HCEC 1CT (cell line): ENCODE measurements at regions not wholly inside any gene's neighbourhood (a gene's known extent, or its start where the extent isn't known, plus 50 kb on each side); places are given as distances from the start of the nearest gene placed in this dataset.
A peak's percentile ranks its signal among the peaks of the same experiment; 100 is the strongest.

Experiments used
- DNase-seq: peaks from one replicate; pipeline ENCODE4 v3.0.0-alpha.2; 2017

GRCh38 chr3:43867436-43868072 is 176.8 kb downstream of the ABHD5 start:
- DNase-seq = peak; percentile 30

DNA sequence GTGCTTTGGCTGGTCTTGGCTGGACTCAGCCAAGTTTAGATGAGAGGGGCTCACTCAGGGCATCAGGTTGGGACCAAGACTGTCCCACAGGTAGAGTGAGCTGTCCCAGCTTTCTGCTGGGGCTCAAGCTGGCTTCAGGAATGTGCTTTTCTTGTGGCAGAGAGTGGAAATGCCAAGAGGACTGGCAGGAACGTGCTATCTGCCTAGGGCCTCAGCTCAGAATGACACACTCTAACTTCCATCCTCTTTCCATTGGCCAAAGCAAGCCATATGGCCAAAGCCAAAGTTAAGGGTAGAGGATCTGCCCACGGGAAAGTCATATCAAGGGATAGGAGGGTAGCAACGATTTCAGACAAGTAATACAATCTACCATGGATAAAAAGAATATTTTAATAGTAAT is 178.8 kb downstream of the ABHD5 start:
- DNase-seq = no peak

- DNase-seq = peak; percentile 55
Observed at GRCh38 chr3:43870120-43870519, 179.4 kb downstream of the ABHD5 start.

DNA sequence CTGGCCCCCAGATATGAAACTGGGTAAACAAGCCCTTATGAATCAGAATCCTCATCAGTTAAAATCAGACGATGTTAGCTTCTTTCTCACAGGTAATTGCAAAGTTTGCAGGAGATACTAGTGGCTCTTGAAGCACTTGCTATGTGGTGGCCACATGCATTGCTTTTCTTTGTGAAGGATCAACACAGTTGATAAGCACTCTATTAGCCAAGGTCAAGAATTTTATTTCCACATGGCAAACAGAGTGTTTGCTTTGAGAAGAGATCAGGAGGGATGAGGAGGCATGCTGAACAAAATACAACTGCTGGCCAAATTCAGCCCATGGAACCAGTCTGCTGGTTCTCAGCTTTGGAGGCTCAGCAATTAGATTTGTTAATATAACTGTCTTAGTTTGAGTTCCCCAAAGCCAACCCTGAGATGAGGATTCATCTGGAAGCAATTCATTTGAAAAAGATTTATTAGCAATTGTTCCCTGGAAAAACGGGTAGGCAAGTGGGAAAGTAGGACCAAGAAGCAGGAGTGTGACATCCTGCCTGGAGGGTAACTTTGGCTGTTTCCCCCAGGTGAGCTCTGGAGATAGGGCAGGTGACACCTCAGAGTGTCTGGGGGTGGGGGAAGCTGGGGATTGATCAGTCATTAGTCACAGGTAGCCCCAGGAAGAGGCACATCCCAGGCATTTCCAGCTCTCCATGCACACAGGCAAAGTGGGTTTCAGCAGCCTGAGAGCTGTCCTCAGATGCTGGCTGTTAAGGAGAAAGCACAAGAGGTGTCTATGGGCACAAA is 180.3 kb downstream of the ABHD5 start:
- no peak for DNase-seq

- DNase-seq = no peak
Observed at GRCh38 chr3:43871627-43872245, 181.0 kb downstream of the ABHD5 start.

DNA sequence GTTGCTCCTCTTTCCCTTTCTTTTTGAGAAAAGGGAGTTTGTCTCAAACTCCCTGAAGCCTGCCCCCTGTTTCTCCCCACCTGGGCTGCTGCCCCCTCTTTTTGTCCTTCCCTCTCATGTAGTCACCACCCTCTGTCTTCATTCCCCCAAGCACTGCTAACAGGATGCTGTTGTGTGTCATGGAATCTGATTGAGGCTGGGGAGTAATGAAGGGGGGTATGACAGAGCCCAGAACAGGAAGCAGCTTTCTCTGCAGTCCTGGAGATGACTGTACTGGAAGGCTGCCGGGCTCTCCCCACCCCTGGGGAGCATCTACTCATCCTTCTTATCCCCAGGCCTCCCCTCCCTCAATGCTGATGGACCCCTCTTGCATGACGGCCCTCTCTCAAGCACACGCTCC is 181.6 kb downstream of the ABHD5 start:
- peak; percentile 84 for DNase-seq

DNA sequence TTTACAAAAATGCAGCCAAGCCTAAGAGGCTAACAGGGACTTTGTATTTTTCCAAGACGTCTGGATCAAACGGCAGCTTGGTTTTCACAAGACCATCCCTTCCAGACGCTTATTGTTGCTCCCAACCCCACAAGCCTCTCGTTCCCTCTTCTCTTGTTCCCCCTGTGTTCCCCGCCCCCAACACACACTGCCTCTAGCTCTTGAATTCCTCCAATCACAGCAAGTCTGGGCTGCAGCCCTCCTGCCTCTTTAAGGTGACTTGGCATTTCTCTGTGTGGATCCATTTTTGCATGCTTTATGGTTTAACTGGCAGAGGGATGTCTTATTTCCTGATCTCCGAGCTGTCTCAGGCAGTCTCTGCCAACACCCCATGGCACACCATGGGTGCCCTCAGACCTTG is 182.2 kb downstream of the ABHD5 start:
- DNase-seq = peak; percentile 23

- DNase-seq = no peak
Observed at GRCh38 chr3:43873723-43874122, 183.0 kb downstream of the ABHD5 start.

GRCh38 chr3:43874290-43874689 is 183.6 kb downstream of the ABHD5 start:
- no peak for DNase-seq

DNA sequence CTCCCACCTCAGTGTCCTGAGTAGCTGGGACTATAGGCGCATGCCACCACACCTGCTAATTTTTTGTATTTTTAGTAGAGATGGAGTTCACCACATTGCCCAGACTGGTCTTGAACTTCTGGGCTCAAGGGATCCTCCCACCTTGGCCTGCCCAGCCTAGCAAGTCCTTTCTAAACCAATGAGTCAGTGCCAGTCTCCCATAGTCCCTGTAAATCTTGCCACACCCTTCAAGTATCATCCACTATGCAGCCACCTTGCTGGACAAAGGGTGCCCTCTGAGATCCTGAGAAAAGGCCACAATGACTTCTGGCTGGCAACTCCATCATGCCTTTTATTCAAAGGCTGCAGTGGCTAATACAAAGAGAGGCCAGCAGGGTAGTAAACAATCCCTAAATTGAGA is 184.0 kb downstream of the ABHD5 start:
- no peak for DNase-seq

GRCh38 chr3:43876648-43877047 is 185.9 kb downstream of the ABHD5 start:
- DNase-seq = no peak

DNA sequence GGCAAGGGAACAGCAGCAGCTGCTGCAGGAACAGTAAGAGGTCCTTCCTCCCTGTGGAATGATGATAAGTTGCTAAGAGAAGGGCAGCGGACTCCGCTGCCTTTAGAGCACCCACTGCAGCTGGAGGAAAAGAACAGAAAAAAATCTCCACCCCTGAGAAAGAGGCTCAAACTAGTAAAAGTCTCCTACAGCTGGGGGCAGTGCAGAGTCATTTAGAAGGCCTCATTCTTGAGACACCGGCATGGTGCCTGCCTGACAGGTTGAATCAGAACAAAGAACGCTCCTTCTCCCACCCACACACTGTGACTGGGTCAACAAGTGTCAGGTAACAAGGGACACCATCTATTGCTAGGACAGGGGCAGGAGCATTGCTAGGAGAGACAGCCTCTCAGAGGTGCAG is 188.4 kb downstream of the ABHD5 start:
- peak; percentile 22 for DNase-seq

- no peak for DNase-seq
Observed at GRCh38 chr3:43882976-43883680, 192.4 kb downstream of the ABHD5 start.

DNA sequence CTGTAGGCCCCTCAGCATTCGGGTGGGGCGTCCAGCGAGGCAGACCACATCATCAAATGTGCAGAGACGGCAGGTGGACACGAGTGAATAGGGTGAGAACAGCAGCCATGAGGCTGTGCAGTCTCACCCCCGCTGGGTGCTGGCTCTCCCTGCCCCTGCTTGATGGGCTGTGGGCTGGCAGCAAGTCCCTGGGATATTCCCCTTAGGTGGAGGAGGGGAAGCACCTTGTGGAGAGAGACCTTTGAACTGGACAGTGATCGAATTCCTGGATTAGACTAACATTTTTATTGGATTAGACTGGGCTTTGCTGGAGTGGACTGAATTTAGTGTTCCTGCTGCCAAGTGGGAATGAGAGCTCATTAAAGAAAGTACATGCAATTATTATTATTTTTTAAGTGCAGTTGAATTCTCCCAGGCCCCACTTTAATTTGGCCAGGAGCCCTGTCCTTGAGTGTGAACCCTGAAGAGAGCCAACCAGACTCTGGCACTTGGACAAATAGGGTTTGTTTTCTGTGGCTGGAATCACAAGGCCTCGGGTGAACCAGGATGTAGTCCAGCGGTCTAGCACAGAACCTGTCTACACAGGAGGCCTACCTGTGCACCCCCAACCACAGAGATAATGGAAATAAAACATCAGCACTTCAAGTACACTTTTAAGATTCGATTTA is 193.1 kb downstream of the ABHD5 start:
- DNase-seq = no peak

DNA sequence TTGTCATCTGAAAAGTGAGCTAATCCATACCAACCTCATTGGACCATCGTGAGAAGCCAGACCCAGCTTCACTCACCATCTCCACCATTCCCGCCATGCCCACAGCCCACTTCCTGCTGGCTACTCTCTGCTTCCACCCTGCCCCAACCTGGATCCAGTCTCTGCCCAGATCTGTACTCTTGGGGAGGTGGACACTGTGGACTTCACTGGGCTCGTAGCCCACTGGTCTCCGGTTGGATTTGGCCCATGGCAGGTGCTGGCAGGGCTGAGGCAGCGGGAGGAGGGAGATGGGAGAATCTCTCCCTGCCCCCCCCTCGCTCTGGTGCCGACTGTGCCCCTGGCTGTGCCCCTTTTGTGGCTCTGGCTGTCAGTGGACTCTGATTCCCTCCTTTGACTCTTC is 193.8 kb downstream of the ABHD5 start:
- no peak for DNase-seq

GRCh38 chr3:43885908-43886618 is 195.3 kb downstream of the ABHD5 start:
- no peak for DNase-seq

DNA sequence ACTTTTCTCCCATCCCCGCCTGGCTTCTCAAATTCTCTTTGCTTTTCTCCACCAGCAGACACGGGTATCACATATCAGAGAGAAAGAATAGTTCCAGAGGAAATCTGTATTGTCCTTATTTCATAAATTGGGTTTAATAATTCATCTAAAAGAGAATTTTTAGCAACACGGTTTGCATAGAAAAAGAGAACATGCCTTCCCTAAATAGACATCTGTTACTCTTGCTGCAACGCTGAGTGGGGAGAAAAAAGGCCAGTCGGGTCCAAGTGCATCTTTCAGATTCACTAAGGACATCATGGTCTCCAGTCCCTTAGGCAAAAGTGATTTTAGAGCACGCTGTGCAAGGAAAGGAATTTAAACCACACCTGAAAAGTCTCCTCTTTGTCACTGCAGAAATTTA is 201.3 kb downstream of the ABHD5 start:
- DNase-seq = no peak

DNA sequence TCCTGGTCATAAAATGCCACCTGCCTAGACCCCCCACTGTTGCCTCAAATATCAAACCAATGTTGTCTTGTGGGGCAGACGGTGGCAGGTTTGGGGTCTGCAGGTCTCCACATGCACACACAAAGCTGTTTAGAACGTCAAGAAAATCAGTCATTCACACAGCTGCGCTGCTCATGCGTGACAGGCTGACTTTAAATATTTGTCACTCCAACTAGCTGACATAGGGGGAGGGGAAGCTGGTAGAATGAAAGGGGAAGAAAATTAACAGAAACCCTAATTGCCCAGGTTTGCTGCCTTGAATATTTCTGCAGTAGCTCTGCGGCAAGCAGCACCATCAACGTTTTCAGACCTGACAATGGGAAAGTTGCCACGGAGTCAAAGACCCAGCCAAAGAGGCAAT is 201.8 kb downstream of the ABHD5 start:
- no peak for DNase-seq

DNA sequence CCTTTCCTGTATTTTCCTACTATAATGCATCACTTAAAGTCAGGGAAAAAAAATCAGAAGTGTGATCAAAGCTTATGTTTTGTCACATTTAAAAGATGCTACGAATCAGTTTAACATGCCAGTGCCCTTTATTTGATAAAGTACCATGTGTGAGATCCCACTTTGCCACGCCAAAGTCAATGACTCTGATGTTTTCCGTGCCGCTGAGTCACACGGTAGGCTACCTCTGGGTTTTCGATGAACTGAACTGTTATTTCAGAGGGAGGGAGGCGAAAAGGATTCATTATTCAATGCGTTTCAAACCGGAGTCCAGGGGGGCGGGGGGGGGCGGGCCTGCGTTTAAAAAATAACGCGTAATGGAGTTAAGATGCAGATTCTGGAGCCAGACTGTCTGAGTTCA is 203.0 kb downstream of the ABHD5 start:
- no peak for DNase-seq

GRCh38 chr3:43894176-43895049 is 203.7 kb downstream of the ABHD5 start:
- no peak for DNase-seq

- DNase-seq = no peak
Observed at GRCh38 chr3:43895573-43895972, 204.8 kb downstream of the ABHD5 start.
